ENCODE measurements at regions not wholly inside any gene's neighbourhood (a gene's known extent, or its start where the extent isn't known, plus 50 kb on each side); places are given as distances from the start of the nearest gene placed in this dataset.

DNA sequence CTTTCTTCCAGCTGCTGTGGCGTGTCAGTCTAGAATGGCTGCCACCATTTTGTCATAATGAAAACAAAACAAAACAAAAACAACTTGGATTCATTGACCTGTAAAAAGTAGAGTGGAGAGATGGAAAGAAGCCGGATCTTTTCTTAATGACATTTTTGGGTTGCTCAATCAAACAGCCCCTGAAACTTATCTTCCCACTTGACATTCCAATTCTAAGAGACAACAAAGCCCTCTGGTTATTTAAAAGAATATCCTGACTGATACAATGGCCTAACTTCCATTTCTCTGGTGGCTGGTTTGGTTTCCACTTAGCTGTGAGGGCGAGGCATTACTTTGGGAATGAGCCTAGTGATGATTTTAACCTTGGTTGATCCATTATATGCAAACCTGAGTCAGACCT, 123.7 kb downstream of the AQP4 start:
- no peak for DNase-seq (ENCODE audit: low read depth)

DNA sequence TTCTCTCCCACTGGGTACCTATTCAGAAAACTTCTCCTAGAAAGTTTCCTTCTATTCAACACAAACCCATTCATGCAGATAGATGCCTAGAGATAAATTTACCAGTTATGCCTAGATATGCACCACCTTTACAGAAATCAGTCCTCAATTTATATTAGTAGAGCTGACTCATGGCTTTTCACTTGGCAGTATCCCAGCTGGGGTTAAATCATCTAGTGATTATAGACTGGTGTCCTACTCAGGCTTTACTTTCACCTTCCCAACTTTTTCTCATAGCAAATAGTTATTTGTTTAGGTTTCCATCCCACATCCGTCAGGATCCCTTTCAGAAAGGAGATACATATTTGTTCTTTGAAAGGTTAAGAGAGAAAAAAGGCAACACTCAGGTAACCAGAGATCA, 124.5 kb downstream of the AQP4 start:
- DNase-seq (ENCODE audit: low read depth), result no peak

- no peak for DNase-seq (ENCODE audit: low read depth)
Measured at GRCh38 chr18:26740396-26740795, 125.1 kb downstream of the AQP4 start.

- DNase-seq (ENCODE audit: low read depth), result no peak
Measured at GRCh38 chr18:26738706-26739105, 126.8 kb downstream of the AQP4 start.

GRCh38 chr18:26736301-26736700, 129.2 kb downstream of the AQP4 start:
- DNase-seq (ENCODE audit: low read depth), result no peak

DNA sequence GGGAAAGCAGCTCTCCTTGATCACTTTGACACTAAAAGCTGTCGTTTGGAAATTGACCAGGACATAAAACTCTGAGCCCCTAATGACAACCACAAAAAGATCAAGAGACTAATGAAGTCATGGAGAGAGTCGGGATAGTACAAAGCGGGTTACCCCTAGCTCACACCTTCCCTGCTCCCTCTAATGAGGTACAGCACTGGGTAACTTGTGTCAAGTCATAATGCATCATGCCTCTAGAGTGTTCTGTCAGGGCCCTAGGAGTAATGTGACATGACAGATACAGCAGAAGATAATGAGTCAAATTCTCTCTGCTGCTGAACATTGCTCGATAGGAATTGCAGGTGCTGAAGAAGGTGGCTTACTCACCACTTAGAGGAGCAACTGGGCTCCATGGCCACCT, 130.7 kb downstream of the AQP4 start:
- DNase-seq (ENCODE audit: low read depth), result no peak

GRCh38 chr18:26729449-26729848, 136.1 kb downstream of the AQP4 start:
- no peak for DNase-seq (ENCODE audit: low read depth)

- DNase-seq (ENCODE audit: low read depth), result no peak
Measured at GRCh38 chr18:26729008-26729407, 136.5 kb downstream of the AQP4 start.

GRCh38 chr18:26723981-26724380, 141.5 kb downstream of the AQP4 start:
- no peak for DNase-seq (ENCODE audit: low read depth)

- DNase-seq (ENCODE audit: low read depth), result no peak
Measured at GRCh38 chr18:26722565-26722931, 143.0 kb downstream of the AQP4 start.

DNA sequence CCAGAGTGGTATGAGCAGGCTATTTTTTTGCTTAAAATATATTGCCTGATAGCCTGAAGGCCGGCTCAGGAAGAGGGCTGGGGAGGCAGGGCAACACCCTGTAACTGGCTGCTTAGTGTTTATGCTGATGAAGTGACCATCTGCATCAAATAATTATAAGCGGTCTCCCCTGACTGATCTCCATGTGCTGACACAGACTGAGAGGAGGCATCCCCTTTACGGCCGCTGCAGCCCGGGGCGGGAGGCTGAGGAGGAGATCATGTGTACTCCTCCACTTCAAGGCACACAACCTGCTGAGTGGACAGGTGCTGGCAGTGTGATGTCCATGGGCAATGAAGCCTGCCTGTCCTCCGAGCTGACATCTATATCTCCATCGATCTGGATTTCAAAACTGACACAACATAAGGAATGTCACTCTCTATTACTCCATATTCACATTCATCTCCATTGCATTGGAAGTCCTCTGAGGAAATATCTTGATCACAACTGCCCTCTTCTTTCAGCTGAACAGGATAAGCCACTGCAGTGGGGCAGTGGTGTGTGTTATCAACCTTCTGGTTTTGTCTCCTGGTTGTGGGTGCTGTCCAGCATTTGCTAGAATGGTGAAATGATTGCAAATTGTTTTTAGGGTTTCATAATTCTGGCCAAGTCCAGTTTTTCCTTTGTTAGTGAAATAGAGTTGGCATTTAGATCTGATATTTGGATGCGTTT, 143.5 kb downstream of the AQP4 start:
- no peak for DNase-seq (ENCODE audit: low read depth)

GRCh38 chr18:26719896-26720295, 145.6 kb downstream of the AQP4 start:
- DNase-seq (ENCODE audit: low read depth), result no peak

DNA sequence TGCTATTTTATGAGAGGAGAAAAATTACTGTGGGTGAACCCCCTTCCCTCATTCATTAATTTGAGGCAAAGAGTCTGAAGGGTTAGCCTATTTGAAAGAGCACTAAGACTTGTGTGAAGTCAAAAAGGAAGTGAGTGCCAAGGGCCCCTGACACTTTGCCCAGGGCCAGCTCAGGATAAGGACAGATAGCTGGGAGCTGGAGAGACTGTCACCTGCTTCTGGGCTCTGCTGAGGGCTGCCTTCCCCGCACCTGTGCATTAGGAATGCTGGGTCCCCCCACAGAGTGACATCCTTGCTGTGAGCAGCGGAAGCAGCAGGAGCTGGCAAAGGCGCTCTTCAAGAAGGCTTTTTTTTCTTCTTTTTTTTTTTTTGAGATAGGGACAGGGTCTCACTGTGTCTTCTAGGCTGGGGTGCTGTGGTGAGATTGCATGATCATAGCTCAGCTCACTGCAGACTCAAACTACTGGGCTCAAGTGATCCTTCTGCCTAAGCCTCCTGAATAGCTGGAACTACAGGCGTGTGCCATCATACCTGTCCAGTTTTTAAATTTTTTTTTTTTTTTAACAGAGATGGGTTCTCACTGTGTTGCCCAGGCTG, 148.3 kb downstream of the AQP4 start:
- DNase-seq (ENCODE audit: low read depth), result no peak

GRCh38 chr18:26714739-26715138, 150.8 kb downstream of the AQP4 start:
- no peak for DNase-seq (ENCODE audit: low read depth)

DNA sequence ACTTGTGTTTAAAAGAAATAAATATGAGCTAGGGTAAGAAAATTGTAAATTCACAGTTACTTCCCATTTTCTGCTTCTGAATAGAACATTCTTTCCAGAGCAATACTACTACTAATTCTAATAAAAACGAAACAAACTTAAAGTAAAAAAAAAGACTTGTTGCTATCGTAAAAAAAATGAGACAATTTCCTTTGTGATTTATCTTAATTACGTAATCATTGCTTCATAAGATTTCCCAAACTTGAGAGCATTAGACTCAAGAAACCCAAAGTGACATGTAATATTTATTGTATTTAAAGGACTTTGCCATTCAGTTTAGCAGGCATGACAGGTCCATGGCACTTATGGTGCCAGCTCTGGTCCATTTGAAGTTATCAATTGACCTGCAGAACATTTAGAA, 153.8 kb downstream of the AQP4 start:
- no peak for DNase-seq (ENCODE audit: low read depth)

DNA sequence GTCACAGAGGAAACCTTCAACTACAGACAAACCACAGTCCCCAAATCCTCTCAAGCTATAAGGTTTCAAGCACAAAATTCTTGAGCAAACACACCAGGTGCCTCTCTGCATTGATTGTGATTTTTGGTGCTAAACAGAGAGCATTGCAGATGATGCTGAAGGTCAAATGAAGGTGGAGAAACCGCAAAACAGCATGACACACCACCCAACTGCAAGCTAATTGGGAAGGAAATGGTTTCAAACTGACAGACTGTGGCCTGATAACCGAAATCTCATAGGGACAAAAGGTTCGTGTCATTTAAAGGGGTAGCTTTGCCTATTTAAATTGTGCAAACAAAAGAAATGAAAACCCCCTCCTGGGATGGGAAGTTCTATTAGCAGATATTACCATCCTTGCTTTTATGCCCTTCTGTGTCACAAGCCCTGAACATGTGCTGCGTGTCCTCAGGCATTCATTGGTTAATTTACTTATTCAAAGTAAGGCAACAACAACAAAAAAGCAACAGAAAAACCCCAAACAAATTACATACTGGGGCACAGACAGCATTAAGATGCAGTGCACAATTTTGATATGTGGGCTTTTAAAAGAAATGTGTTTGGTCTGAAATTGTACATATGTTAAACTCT, 154.9 kb downstream of the AQP4 start:
- DNase-seq (ENCODE audit: low read depth), result no peak

GRCh38 chr18:26709897-26710296, 155.6 kb downstream of the AQP4 start:
- no peak for DNase-seq (ENCODE audit: low read depth)

- no peak for DNase-seq (ENCODE audit: low read depth)
Measured at GRCh38 chr18:26708806-26709716, 156.4 kb downstream of the AQP4 start.

DNA sequence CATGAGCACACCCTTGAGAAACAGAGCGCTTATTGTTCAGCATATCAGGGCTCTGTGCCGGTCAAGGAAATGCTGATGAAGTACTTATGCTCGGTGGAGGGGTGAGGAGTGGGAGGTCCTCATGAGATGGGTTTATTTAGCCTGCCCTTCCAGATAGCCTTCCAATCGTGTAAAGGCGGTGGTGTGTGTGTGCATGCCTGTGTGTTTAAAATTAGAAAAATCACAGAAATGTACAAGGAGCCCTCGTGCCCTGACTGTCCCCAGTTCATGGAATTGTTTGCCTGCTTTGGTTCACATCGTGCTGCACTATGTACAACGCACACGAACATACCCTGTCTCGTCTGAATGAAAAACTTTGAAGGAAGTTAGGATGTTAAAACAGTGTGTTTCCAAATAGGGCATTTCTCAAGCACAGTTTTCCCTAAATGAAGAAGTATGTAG, 158.6 kb downstream of the AQP4 start:
- DNase-seq (ENCODE audit: low read depth), result no peak

- DNase-seq (ENCODE audit: low read depth), result no peak
Measured at GRCh38 chr18:26705757-26706156, 157.4 kb upstream of the KCTD1 start.

GRCh38 chr18:26703170-26703930, 155.0 kb upstream of the KCTD1 start:
- DNase-seq (ENCODE audit: low read depth), result no peak

DNA sequence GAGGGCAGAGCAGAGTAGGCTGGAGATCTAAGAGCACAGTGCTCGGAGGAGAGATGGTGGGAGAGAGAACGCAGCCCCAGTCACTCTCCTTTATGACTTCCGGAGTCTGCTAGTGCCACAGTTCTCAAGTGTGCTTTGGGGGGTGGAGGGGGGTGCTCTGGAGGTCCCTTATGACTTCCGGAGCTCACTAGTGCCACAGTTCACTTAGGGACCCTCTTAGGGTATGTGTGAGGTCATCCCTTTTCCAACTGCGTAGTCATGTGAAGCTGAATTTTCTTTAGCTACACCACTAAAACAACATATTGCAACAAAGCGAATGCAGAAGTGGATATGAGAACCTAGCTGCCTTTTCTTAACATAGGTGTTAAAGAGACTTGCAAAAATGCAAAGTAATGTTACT, 153.7 kb upstream of the KCTD1 start:
- DNase-seq (ENCODE audit: low read depth), result no peak

Data from non-pigmented ciliary epithelial cell (primary cell).